Spleen (tissue), 11 donors: ENCODE measurements at regions not wholly inside any gene's neighbourhood (a gene's known extent, or its start where the extent isn't known, plus 50 kb on each side); places are given as distances from the start of the nearest gene placed in this dataset.

Experiments used
- DNase-seq: peaks from one replicate; pipeline ENCODE4 v3.0.0-alpha.2; 2020
- H3K27ac ChIP-seq, 8 donors: fragments of 200-600 bp; sonication (generic) in 7 of 8; 1 replicate in 4 of 8; 2 replicates in 4 of 8; pipeline versions ENCODE4 v1.5.0 to v1.8.0; 2016 to 2021; ENCODE audit warnings: inconsistent platforms in 4 of 8, mild to moderate bottlenecking in 4 of 8, moderate library complexity in 1 of 8
- H3K27me3 ChIP-seq, 7 donors: fragments of 200-600 bp; sonication (generic) in 6 of 7; replicated peaks in 1 of 7; 1 replicate in 4 of 7; 2 replicates in 3 of 7; pipeline versions ENCODE4 v1.5.0 to v1.8.0; 2016 to 2021; ENCODE audit warnings: inconsistent platforms in 3 of 7, mild to moderate bottlenecking in 1 of 7
- H3K36me3 ChIP-seq, 6 donors: fragments of 200-600 bp; sonication (generic) in 5 of 6; 1 replicate in 4 of 6; 2 replicates in 2 of 6; pipeline versions ENCODE4 v1.5.0 to v1.8.0; 2016 to 2021; ENCODE audit warnings: inconsistent platforms in 2 of 6
- H3K4me1 ChIP-seq, 6 donors: fragments of 200-600 bp; sonication (generic) in 5 of 6; 1 replicate in 3 of 6; 2 replicates in 3 of 6; pipeline versions ENCODE4 v1.5.0 to v1.8.0; 2016 to 2021; ENCODE audit warnings: inconsistent platforms in 3 of 6
- H3K4me3 ChIP-seq, 8 donors: fragments of 200-600 bp; sonication (generic) in 7 of 8; 1 replicate in 4 of 8; 2 replicates in 4 of 8; pipeline versions ENCODE4 v1.5.0 to v1.8.0; 2016 to 2021; ENCODE audit warnings: inconsistent platforms in 4 of 8, mild to moderate bottlenecking in 4 of 8, moderate library complexity in 2 of 8
- H3K9me3 ChIP-seq, 8 donors: fragments of 200-600 bp; sonication (generic) in 7 of 8; 1 replicate in 4 of 8; 2 replicates in 4 of 8; pipeline versions ENCODE4 v1.5.0 to v1.8.0; 2016 to 2021; ENCODE audit warnings: inconsistent platforms in 4 of 8
- CTCF ChIP-seq, 11 experiments: fragments of 200-600 bp in 7 of 11; fragments of 450-650 bp in 4 of 11; sonication (generic) in 4 of 11; IDR thresholded peaks in 8 of 11; conservative IDR thresholded peaks in 3 of 11; 1 replicate in 7 of 11; 2 replicates in 4 of 11; pipeline versions ENCODE4 v1.4.0 to v1.8.0; 2016 to 2021; ENCODE audit warnings: antibody characterized with exemption in 11 of 11, inconsistent platforms in 4 of 11, mild to moderate bottlenecking in 1 of 11
- POLR2A ChIP-seq, 3 donors: fragments of 450-650 bp; IDR thresholded peaks; one replicate each; pipeline ENCODE4 v1.5.1; 2017; ENCODE audit warnings: antibody characterized with exemption in 3 of 3, mild to moderate bottlenecking in 1 of 3
- POLR2AphosphoS5 ChIP-seq, 3 donors: sonication (generic); formaldehyde crosslinking; IDR thresholded peaks; one replicate each; pipeline ENCODE4 v1.5.1; 2017; ENCODE audit warnings: antibody characterized with exemption in 3 of 3
- WGBS, 5 donors: extraction: QIAGEN DNeasy Blood & Tissue Kit in 3 of 5; methylation state at CpG; one replicate each; pipeline versions ENCODE4 v1.1.5 to v1.1.7; 2013 to 2018; 5-methylcytosine and 5-hydroxymethylcytosine counted together
- intact Hi-C: fragments of 100-400 bp; cut with DNase I; formaldehyde crosslinking; loops from one replicate; pipeline ENCODE4 v1.15.0; 2023; ENCODE audit warnings: low total_unique reads
- donor health status: healthy with polysubstance abuse.
- donor health status: DM: no; HTN: no; CAD: no; lungs with moderate emphysema.
- donor health status: DM: no; HTN: no; CAD: no.
- donor health status: Bipolar disorder and iron deficiency.
- donor health status: healthy.
- donor health status: DM: no; HTN: no; CAD: no.
- donor health status: DM: yes; HTN: yes; CAD: no.

GRCh38 chr9:108012886-108013665 is 523.5 kb upstream of the KLF4 start:
- no peak for DNase-seq
- TF ChIP-seq POLR2A (IDR thresholded peaks at IDR 0.05): no peak
- no peak for TF ChIP-seq CTCF (IDR thresholded peaks at IDR 0.05 in 8 of 11, conservative IDR thresholded peaks at IDR 0.05 in 3 of 11)
- no peak for TF ChIP-seq POLR2AphosphoS5 (IDR thresholded peaks at IDR 0.05)
- Histone ChIP-seq H3K4me3 (no peak overlapping the region), H3K9me3 (no peaks in the 10 kb centered on the region), H3K27ac (no peak overlapping the region), H3K27me3 (no peaks in the 10 kb centered on the region), H3K4me1 (peaks cover 0 to 13% (median 0%) of the 10 kb centered on the region in 6 donors), H3K36me3 (no peaks in the 10 kb centered on the region)
- intact Hi-C loops: no loop called here
- WGBS, 5 donors: 45 to 81% (median 67%) methylated on average over 3 of the region's 3 CpGs

GRCh38 chr9:108012405-108012804 is 522.8 kb upstream of the KLF4 start:
- no peak overlapping the region for H3K27ac ChIP-seq
- no peaks in the 10 kb centered on the region for H3K36me3 ChIP-seq
- no peak overlapping the region for H3K4me3 ChIP-seq
- 77 to 82% (median 79%) methylated on average over 4 of the region's 4 CpGs for WGBS, 5 donors
- no peak for DNase-seq
- intact Hi-C loops: no loop called here
- H3K4me1 ChIP-seq: peaks cover 0 to 13% (median 0%) of the 10 kb centered on the region in 6 donors
- H3K9me3 ChIP-seq: no peaks in the 10 kb centered on the region
- H3K27me3 ChIP-seq: no peaks in the 10 kb centered on the region
- TF ChIP-seq POLR2A (IDR thresholded peaks at IDR 0.05): no peak
- TF ChIP-seq POLR2AphosphoS5 (IDR thresholded peaks at IDR 0.05): no peak
- no peak for TF ChIP-seq CTCF (IDR thresholded peaks at IDR 0.05 in 8 of 11, conservative IDR thresholded peaks at IDR 0.05 in 3 of 11)

GRCh38 chr9:108003526-108003925 is 514.0 kb upstream of the KLF4 start:
- TF ChIP-seq CTCF (IDR thresholded peaks at IDR 0.05 in 8 of 11, conservative IDR thresholded peaks at IDR 0.05 in 3 of 11): no peak
- no peak for TF ChIP-seq POLR2A (IDR thresholded peaks at IDR 0.05)
- TF ChIP-seq POLR2AphosphoS5 (IDR thresholded peaks at IDR 0.05): no peak

GRCh38 chr9:108002371-108002956 is 512.9 kb upstream of the KLF4 start:
- peaks cover 0 to 4% (median 0%) of the 10 kb centered on the region in 6 donors for H3K4me1 ChIP-seq
- no peaks in the 10 kb centered on the region for H3K36me3 ChIP-seq
- peak overlapping the region in 1 of 8 donors; percentile 26 for H3K27ac ChIP-seq
- no peaks in the 10 kb centered on the region for H3K9me3 ChIP-seq
- no peak overlapping the region for H3K4me3 ChIP-seq
- DNase-seq: no peak
- H3K27me3 ChIP-seq: peaks cover 0 to 4% (median 0%) of the 10 kb centered on the region in 7 donors
- TF ChIP-seq POLR2AphosphoS5 (IDR thresholded peaks at IDR 0.05): no peak
- no peak for TF ChIP-seq POLR2A (IDR thresholded peaks at IDR 0.05)
- no peak for TF ChIP-seq CTCF (IDR thresholded peaks at IDR 0.05 in 8 of 11, conservative IDR thresholded peaks at IDR 0.05 in 3 of 11)
- 46 to 66% (median 62%) methylated on average over 15 of the region's 15 CpGs for WGBS, 5 donors
- intact Hi-C loops: no loop called here

More at GRCh38 chr9:108003526-108003925, 514.0 kb upstream of the KLF4 start:
- 83 to 96% (median 86%) methylated on average over 5 of the region's 5 CpGs for whole genome bisulfite sequencing, 5 donors
- no peak for DNase-seq
- peaks cover 0 to 4% (median 0%) of the 10 kb centered on the region in 6 donors for H3K4me1 ChIP-seq
- H3K36me3 ChIP-seq: no peaks in the 10 kb centered on the region
- peaks cover 0 to 4% (median 0%) of the 10 kb centered on the region in 7 donors for H3K27me3 ChIP-seq
- no peak overlapping the region for H3K27ac ChIP-seq
- H3K9me3 ChIP-seq: no peaks in the 10 kb centered on the region
- H3K4me3 ChIP-seq: no peak overlapping the region
- intact Hi-C loops: no loop called here
